K562 (cell line): ENCODE measurements at regions not wholly inside any gene's neighbourhood (a gene's known extent, or its start where the extent isn't known, plus 50 kb on each side); places are given as distances from the start of the nearest gene placed in this dataset.

Experiments used
- ATAC-seq: fragments of 200-7000 bp; cut with Tn5 transposase; 3 replicates; pipeline ENCODE4 v1.9.1; 2020; ENCODE audit warnings: moderate library complexity
- BruUV-seq: library from RNA; stranded (reverse); fragments of 400-500 nt; replicated peaks from 2 replicates; lab custom pipeline; 2021; lab: Mats Ljungman, UMichigan
- CTCF ChIA-PET: fragments of 300-600 bp; formaldehyde crosslinking; extraction: SDS; loops from one replicate; lab custom pipeline; 2021; ENCODE audit warnings: low intra/inter-chr PET ratio; lab: Yijun Ruan, JAX
- POLR2A ChIA-PET: fragments of 300-600, 350-650 bp; sonication (Branson Sonifier 250); formaldehyde crosslinking; extraction: SDS; loops from one replicate; lab custom pipeline; 2021; ENCODE audit warnings: antibody characterized with exemption, inconsistent platforms; lab: Yijun Ruan, JAX
- DNase-seq, 4 experiments: peaks; one replicate each; pipeline versions ENCODE4 v3.0.0 to v3.0.0-alpha.2; 2011 to 2018; ENCODE audit warnings: low spot score in 3 of 4, mixed read lengths in 3 of 4; ENCODE audit errors: extremely low read depth in 1 of 4
- FAIRE-seq: peaks from 2 replicates; lab custom pipeline; 2011; peaks lifted over from hg19 to GRCh38; lab: Jason Lieb, UNC
- H2AFZ ChIP-seq: 2 replicates; pipeline ENCODE4 v1.6.0; 2011; ENCODE audit warnings: low read depth, low read length, control low read depth, inconsistent platforms
- H3K27ac ChIP-seq: fragments of 200-600 bp; 3 replicates; pipeline ENCODE4 v1.8.0; 2011; ENCODE audit warnings: low read depth, mild to moderate bottlenecking, control low read depth, inconsistent platforms, low read length, moderate library complexity, mixed read lengths; ENCODE audit errors: extremely low read depth
- H3K27me3 ChIP-seq, 2 experiments: fragments of 300-600 bp in 1 of 2; 2 replicates in 1 of 2; 3 replicates in 1 of 2; pipeline versions ENCODE4 v1.6.0 to v1.8.0; 2011; ENCODE audit warnings: inconsistent platforms in 2 of 2, low read length in 2 of 2, mild to moderate bottlenecking in 1 of 2, mixed read lengths in 1 of 2, moderate library complexity in 1 of 2; ENCODE audit not compliant: control insufficient read depth in 2 of 2, insufficient read depth in 2 of 2
- H3K36me3 ChIP-seq: fragments of 300-600 bp; 3 replicates; pipeline ENCODE4 v1.8.0; 2011; ENCODE audit warnings: mild to moderate bottlenecking, low read length, inconsistent platforms; ENCODE audit not compliant: control insufficient read depth, insufficient read depth
- H3K4me1 ChIP-seq, 2 experiments: fragments of 200-600 bp in 1 of 2; replicated peaks in 1 of 2; 2 replicates in 1 of 2; 3 replicates in 1 of 2; pipeline versions ENCODE4 v1.5.1 to v1.8.0; 2011; ENCODE audit warnings: inconsistent platforms in 2 of 2, low read length in 2 of 2, mild to moderate bottlenecking in 1 of 2, mixed read lengths in 1 of 2, moderate library complexity in 1 of 2; ENCODE audit not compliant: control insufficient read depth in 2 of 2, insufficient read depth in 2 of 2
- H3K4me2 ChIP-seq: 2 replicates; pipeline ENCODE4 v1.6.1; 2011; ENCODE audit warnings: low read length, control low read depth, inconsistent platforms, mixed read lengths; ENCODE audit not compliant: insufficient read depth
- H3K4me3 ChIP-seq: fragments of 200-600 bp; sonication (generic), shearing (Covaris generic); 2 replicates; pipeline ENCODE4 v1.5.1; 2016; ENCODE audit warnings: control low read depth, inconsistent platforms
- H3K79me2 ChIP-seq: fragments of 200-600 bp; 3 replicates; pipeline ENCODE4 v1.8.0; 2011; ENCODE audit warnings: low read length, inconsistent platforms; ENCODE audit not compliant: control insufficient read depth, insufficient read depth
- H3K9ac ChIP-seq, 2 experiments: 2 replicates each; pipeline versions ENCODE4 v1.6.0 to v1.6.1; 2011; ENCODE audit warnings: low read depth in 2 of 2, low read length in 2 of 2, control low read depth in 1 of 2, inconsistent platforms in 1 of 2, mild to moderate bottlenecking in 1 of 2, mixed read lengths in 1 of 2; ENCODE audit not compliant: insufficient read depth in 1 of 2
- H3K9me1 ChIP-seq: one replicate; pipeline ENCODE4 v1.6.0; 2011; ENCODE audit warnings: inconsistent platforms, mild to moderate bottlenecking, low read length, moderate library complexity; ENCODE audit not compliant: control insufficient read depth, insufficient read depth
- H3K9me3 ChIP-seq: replicated peaks from 2 replicates; pipeline ENCODE4 v1.5.1; 2011; ENCODE audit warnings: low read depth, low read length, inconsistent platforms; ENCODE audit not compliant: control insufficient read depth, insufficient read depth
- H4K20me1 ChIP-seq: replicated peaks from 2 replicates; pipeline ENCODE4 v1.6.1; 2011; ENCODE audit warnings: low read length, inconsistent platforms, mixed read lengths; ENCODE audit not compliant: control insufficient read depth, insufficient read depth
- ASH1L ChIP-seq: fragments of 450-650 bp; IDR thresholded peaks from 2 replicates; pipeline ENCODE4 v1.6.1; 2018; ENCODE audit warnings: borderline replicate concordance, mild to moderate bottlenecking, low read depth; ENCODE audit not compliant: partially characterized antibody
- CEBPG ChIP-seq, 3 experiments: fragments of 200-800 bp in 1 of 3; sonication (Bioruptor generic) in 1 of 3; sonication (generic) in 1 of 3; formaldehyde crosslinking in 1 of 3; IDR thresholded peaks in 2 of 3; conservative IDR thresholded peaks in 1 of 3; 2 replicates each; pipeline versions ENCODE4 v1.6.1 to v1.8.0; 2016 to 2022; ENCODE audit warnings: missing compliant biosample characterization in 2 of 3, missing genetic modification characterization in 2 of 3, mild to moderate bottlenecking in 1 of 3, missing genetic modification reagents in 1 of 3
- FOXJ3 ChIP-seq: sonication (generic); formaldehyde crosslinking; IDR thresholded peaks from 2 replicates; pipeline ENCODE4 v1.4.0; 2020; ENCODE audit warnings: mild to moderate bottlenecking, missing genetic modification reagents
- HNRNPLL ChIP-seq: fragments of 200-400 bp; formaldehyde crosslinking; IDR thresholded peaks from 2 replicates; pipeline ENCODE4 v1.6.1; 2017; ENCODE audit warnings: low read length, low read depth, mild to moderate bottlenecking; ENCODE audit not compliant: poor library complexity, severe bottlenecking
- KAT2B ChIP-seq: IDR thresholded peaks from one replicate; pipeline ENCODE4 v1.6.1; 2012; ENCODE audit warnings: low read depth, mild to moderate bottlenecking, control low read depth, inconsistent platforms, low read length, moderate library complexity
- MTA2 ChIP-seq: fragments of 450-650 bp; IDR thresholded peaks from 2 replicates; pipeline ENCODE4 v1.6.1; 2016; ENCODE audit warnings: low read depth
- TAF9B ChIP-seq: fragments of 450-650 bp; IDR thresholded peaks from 2 replicates; pipeline ENCODE4 v1.6.1; 2018; ENCODE audit warnings: mild to moderate bottlenecking; ENCODE audit not compliant: partially characterized antibody
- TBL1XR1 ChIP-seq, 2 experiments: IDR thresholded peaks; 2 replicates each; pipeline ENCODE4 v1.6.1; 2012; ENCODE audit warnings: improper control_type of control experiment in 2 of 2, low read length in 2 of 2, mild to moderate bottlenecking in 1 of 2
- ZNF644 ChIP-seq: fragments of 200-800 bp; sonication (Bioruptor generic); IDR thresholded peaks from 2 replicates; pipeline ENCODE4 v1.6.1; 2016; ENCODE audit warnings: low read depth, missing genetic modification characterization, missing compliant biosample characterization
- WGBS: fragments of 100-300 bp; shearing (Covaris generic); methylation state at CpG from one replicate; pipeline ENCODE4 v1.1.6; 2016; ENCODE audit warnings: low coverage, mixed read lengths; ENCODE audit not compliant: insufficient coverage; ENCODE audit errors: missing lambda C conversion rate; 5-methylcytosine and 5-hydroxymethylcytosine counted together
- in situ Hi-C: fragments of 300-500 bp; cut with MboI; formaldehyde crosslinking; loops from 4 replicates; pipeline ENCODE4 v1.15.0; 2018; ENCODE audit warnings: inconsistent platforms, mixed read lengths
- intact Hi-C: fragments of 100-400 bp; cut with micrococcal nuclease; formaldehyde crosslinking; loops from 2 replicates; pipeline ENCODE4 v1.14.2; 2022
- TF ChIP-seq, protein P1 (sequence below): fragments of 250-450 bp; sonication (Bioruptor Pico); IDR thresholded peaks from 2 replicates; pipeline ENCODE4 v1.4.0; 2020; ENCODE audit warnings: borderline replicate concordance
- TF ChIP-seq, protein P2 (sequence below), 2 experiments: fragments of 450-650 bp in 1 of 2; sonication (generic) in 1 of 2; formaldehyde crosslinking in 1 of 2; IDR thresholded peaks in 1 of 2; conservative IDR thresholded peaks in 1 of 2; 2 replicates each; pipeline versions ENCODE4 v1.6.1 to v1.8.1; 2016 to 2023; ENCODE audit warnings: mild to moderate bottlenecking in 2 of 2, moderate library complexity in 2 of 2, inconsistent platforms in 1 of 2, missing genetic modification reagents in 1 of 2

DNA sequence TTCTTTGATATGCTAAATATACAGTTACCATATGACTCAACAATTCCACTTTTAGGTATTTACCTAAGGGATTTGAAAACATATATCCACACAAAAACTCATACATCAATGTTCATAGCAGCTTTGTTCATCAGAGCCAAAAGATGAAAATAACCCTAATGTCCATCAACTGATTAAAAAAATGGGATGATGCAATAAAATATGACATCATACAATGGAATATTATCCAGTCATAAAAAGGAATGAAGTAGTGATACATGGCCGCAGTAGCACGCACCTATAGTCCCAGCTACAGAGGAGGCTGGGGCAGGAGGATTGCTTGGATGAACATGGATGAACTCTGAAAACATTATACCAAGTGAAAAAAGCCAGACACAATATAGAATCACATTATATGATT is 101.4 kb upstream of the SIRPA start:
- Histone ChIP-seq H4K20me1 (no peaks in the 10 kb centered on the region), H3K9me1 (no peaks in the 10 kb centered on the region), H3K4me3 (no peak overlapping the region), H3K9ac (no peak overlapping the region), H3K79me2 (no peaks in the 10 kb centered on the region), H3K36me3 (no peaks in the 10 kb centered on the region), H3K4me2 (no peak overlapping the region), H2AFZ (no peak overlapping the region), H3K4me1 (no peaks in the 10 kb centered on the region), H3K27ac (no peak overlapping the region), H3K9me3 (no peaks in the 10 kb centered on the region), H3K27me3 (no peaks in the 10 kb centered on the region)
- no peak for TF ChIP-seq TBL1XR1 (IDR thresholded peaks at IDR 0.05; ENCODE audit: low read length in 2 of 2)
- no peak for TF ChIP-seq HNRNPLL
- TF ChIP-seq TAF9B: no peak
- no peak for TF ChIP-seq MTA2
- no peak for TF ChIP-seq FOXJ3
- TF ChIP-seq KAT2B: no peak
- no peak for TF ChIP-seq CEBPG (CRISPR knock-in tag; IDR thresholded peaks at IDR 0.05)
- TF ChIP-seq CEBPG (tag; conservative IDR thresholded peaks at IDR 0.05 in 1 of 2, IDR thresholded peaks at IDR 0.05 in 1 of 2): peak; percentile 54 to 57; a peak in 3 of 4 replicates
- TF ChIP-seq, protein P1, sequence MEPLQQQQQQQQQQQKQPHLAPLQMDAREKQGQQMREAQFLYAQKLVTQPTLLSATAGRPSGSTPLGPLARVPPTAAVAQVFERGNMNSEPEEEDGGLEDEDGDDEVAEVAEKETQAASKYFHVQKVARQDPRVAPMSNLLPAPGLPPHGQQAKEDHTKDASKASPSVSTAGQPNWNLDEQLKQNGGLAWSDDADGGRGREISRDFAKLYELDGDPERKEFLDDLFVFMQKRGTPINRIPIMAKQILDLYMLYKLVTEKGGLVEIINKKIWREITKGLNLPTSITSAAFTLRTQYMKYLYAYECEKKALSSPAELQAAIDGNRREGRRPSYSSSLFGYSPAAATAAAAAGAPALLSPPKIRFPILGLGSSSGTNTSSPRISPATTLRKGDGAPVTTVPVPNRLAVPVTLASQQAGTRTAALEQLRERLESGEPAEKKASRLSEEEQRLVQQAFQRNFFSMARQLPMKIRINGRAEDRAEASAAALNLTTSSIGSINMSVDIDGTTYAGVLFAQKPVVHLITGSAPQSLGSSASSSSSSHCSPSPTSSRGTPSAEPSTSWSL (CRISPR knock-in tag): no peak
- no peak for TF ChIP-seq ASH1L
- no peak for TF ChIP-seq ZNF644
- TF ChIP-seq, protein P2, sequence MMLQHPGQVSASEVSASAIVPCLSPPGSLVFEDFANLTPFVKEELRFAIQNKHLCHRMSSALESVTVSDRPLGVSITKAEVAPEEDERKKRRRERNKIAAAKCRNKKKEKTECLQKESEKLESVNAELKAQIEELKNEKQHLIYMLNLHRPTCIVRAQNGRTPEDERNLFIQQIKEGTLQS (IDR thresholded peaks at IDR 0.05): peak; percentile 68
- TF ChIP-seq, protein P2 (CRISPR knock-in tag; conservative IDR thresholded peaks at IDR 0.05): no peak
- intact Hi-C loops (no loop called here), in situ Hi-C loops (no loop called here)
- DNase-seq (no peak), ATAC-seq (no peak), FAIRE-seq (no peak)
- POLR2A ChIA-PET: no interaction called here
- BruUV-seq: no TSS peak
- 5% methylated on average over 2 of the region's 2 CpGs for WGBS
- CTCF ChIA-PET: no interaction called here
